Stimulated activated CD8-positive, alpha-beta memory T cell treated with anti-CD3 and anti-CD28 coated beads, Interleukin-2, amount 100 ng/mL, for 1 hour (primary cell): ENCODE measurements at regions not wholly inside any gene's neighbourhood (a gene's known extent, or its start where the extent isn't known, plus 50 kb on each side); places are given as distances from the start of the nearest gene placed in this dataset.

Source experiments
- DNase-seq, 2 donors: peaks; one replicate each; pipeline ENCODE4 v3.0.0-alpha.2; 2020; ENCODE audit warnings: low read depth in 2 of 2

- no peak for DNase-seq
These were observed 676.1 kb downstream of the RNF144A start for GRCh38 chr2:7593360-7593759.

GRCh38 chr2:7594211-7594610 lies 677.0 kb downstream of the RNF144A start:
- no peak for DNase-seq

GRCh38 chr2:7595206-7595605 lies 678.0 kb downstream of the RNF144A start:
- no peak for DNase-seq

GRCh38 chr2:7598402-7598801 lies 681.2 kb downstream of the RNF144A start:
- DNase-seq, result no peak

- DNase-seq, result no peak
These were observed 682.4 kb downstream of the RNF144A start for GRCh38 chr2:7599462-7600258.

- no peak for DNase-seq
These were observed 684.8 kb downstream of the RNF144A start for GRCh38 chr2:7601990-7602389.

GRCh38 chr2:7604456-7604855 lies 687.2 kb downstream of the RNF144A start:
- DNase-seq, result no peak

- no peak for DNase-seq
These were observed 690.4 kb downstream of the RNF144A start for GRCh38 chr2:7607441-7608173.

GRCh38 chr2:7609556-7609955 lies 692.3 kb downstream of the RNF144A start:
- no peak for DNase-seq

- no peak for DNase-seq
These were observed 692.8 kb downstream of the RNF144A start for GRCh38 chr2:7609974-7610373.

GRCh38 chr2:7611750-7612149 lies 694.5 kb downstream of the RNF144A start:
- no peak for DNase-seq

GRCh38 chr2:7612969-7613368 lies 695.8 kb downstream of the RNF144A start:
- no peak for DNase-seq

- no peak for DNase-seq
These were observed 696.6 kb downstream of the RNF144A start for GRCh38 chr2:7613831-7614230.

GRCh38 chr2:7618031-7618430 lies 700.8 kb downstream of the RNF144A start:
- DNase-seq, result no peak

- DNase-seq, result no peak
These were observed 702.2 kb downstream of the RNF144A start for GRCh38 chr2:7619203-7619970.

GRCh38 chr2:7620255-7620654 lies 703.0 kb downstream of the RNF144A start:
- DNase-seq, result no peak

- DNase-seq, result no peak
These were observed 704.0 kb downstream of the RNF144A start for GRCh38 chr2:7621018-7621814.

- no peak for DNase-seq
These were observed 708.4 kb downstream of the RNF144A start for GRCh38 chr2:7625392-7626138.

GRCh38 chr2:7626139-7626537 lies 708.9 kb downstream of the RNF144A start:
- no peak for DNase-seq

GRCh38 chr2:7627583-7627982 lies 710.4 kb downstream of the RNF144A start:
- no peak for DNase-seq

GRCh38 chr2:7632420-7632819 lies 715.2 kb downstream of the RNF144A start:
- no peak for DNase-seq
